WTC11 (cell line): ENCODE measurements at regions not wholly inside any gene's neighbourhood (a gene's known extent, or its start where the extent isn't known, plus 50 kb on each side); places are given as distances from the start of the nearest gene placed in this dataset.

Experiments
- CBFB ChIP-seq: sonication (generic); formaldehyde crosslinking; IDR thresholded peaks from 2 replicates; pipeline ENCODE4 v1.8.1; 2022; ENCODE audit warnings: mild to moderate bottlenecking, low read depth, missing genetic modification reagents
- FOXP1 ChIP-seq: sonication (generic); formaldehyde crosslinking; IDR thresholded peaks from 2 replicates; pipeline ENCODE4 v1.8.0; 2022; ENCODE audit warnings: missing genetic modification reagents, mild to moderate bottlenecking, moderate library complexity, borderline replicate concordance
- ZNF317 ChIP-seq: sonication (generic); formaldehyde crosslinking; IDR thresholded peaks from 2 replicates; pipeline ENCODE4 v1.8.1; 2023; ENCODE audit warnings: low read depth, mild to moderate bottlenecking, moderate library complexity, missing genetic modification reagents, borderline replicate concordance
- TF ChIP-seq, protein P1 (sequence below): fragments of 200-600 bp; IDR thresholded peaks from 2 replicates; pipeline ENCODE4 v1.8.0; 2022; ENCODE audit warnings: antibody characterized with exemption
- TF ChIP-seq, protein P2 (sequence below): sonication (generic); formaldehyde crosslinking; IDR thresholded peaks from 2 replicates; pipeline ENCODE4 v1.8.1; 2023; ENCODE audit warnings: mild to moderate bottlenecking, missing genetic modification reagents

DNA sequence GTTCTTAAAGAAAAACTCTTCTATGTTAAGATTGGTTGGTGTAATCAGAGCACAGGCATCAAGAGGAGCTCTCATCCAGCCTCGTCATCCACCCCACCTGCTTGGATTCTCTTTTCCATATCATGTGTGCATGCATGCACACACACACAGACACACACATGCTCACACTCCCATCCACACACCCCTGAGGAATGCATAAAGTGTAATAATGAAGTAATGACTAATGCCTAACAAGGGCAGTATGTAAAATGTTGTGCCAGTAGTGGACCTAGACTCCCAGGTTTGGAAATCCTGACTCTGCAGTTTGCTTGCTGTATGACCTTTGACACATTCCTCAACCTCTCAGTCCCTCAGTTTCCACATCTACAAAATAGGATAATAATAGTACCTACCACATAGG, 280.0 kb upstream of the ANKRD55 start:
- TF ChIP-seq, protein P1, sequence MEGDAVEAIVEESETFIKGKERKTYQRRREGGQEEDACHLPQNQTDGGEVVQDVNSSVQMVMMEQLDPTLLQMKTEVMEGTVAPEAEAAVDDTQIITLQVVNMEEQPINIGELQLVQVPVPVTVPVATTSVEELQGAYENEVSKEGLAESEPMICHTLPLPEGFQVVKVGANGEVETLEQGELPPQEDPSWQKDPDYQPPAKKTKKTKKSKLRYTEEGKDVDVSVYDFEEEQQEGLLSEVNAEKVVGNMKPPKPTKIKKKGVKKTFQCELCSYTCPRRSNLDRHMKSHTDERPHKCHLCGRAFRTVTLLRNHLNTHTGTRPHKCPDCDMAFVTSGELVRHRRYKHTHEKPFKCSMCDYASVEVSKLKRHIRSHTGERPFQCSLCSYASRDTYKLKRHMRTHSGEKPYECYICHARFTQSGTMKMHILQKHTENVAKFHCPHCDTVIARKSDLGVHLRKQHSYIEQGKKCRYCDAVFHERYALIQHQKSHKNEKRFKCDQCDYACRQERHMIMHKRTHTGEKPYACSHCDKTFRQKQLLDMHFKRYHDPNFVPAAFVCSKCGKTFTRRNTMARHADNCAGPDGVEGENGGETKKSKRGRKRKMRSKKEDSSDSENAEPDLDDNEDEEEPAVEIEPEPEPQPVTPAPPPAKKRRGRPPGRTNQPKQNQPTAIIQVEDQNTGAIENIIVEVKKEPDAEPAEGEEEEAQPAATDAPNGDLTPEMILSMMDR, result no peak
- TF ChIP-seq CBFB (CRISPR knock-in tag), result no peak
- TF ChIP-seq, protein P2, sequence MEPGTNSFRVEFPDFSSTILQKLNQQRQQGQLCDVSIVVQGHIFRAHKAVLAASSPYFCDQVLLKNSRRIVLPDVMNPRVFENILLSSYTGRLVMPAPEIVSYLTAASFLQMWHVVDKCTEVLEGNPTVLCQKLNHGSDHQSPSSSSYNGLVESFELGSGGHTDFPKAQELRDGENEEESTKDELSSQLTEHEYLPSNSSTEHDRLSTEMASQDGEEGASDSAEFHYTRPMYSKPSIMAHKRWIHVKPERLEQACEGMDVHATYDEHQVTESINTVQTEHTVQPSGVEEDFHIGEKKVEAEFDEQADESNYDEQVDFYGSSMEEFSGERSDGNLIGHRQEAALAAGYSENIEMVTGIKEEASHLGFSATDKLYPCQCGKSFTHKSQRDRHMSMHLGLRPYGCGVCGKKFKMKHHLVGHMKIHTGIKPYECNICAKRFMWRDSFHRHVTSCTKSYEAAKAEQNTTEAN (CRISPR knock-in tag), result no peak
- TF ChIP-seq ZNF317 (CRISPR knock-in tag), result no peak
- no peak for TF ChIP-seq FOXP1
